Muscle of back (tissue), 3 donors: ENCODE measurements at regions not wholly inside any gene's neighbourhood (a gene's known extent, or its start where the extent isn't known, plus 50 kb on each side); places are given as distances from the start of the nearest gene placed in this dataset.
"Not testable (repeated sequence)": the region's sequence is repeated elsewhere in the genome, so short reads cannot be mapped to it uniquely, and the experiment has no call there.

Experiments
- DNase-seq, 3 donors: peaks; one replicate each; pipeline versions ENCODE4 v3.0.0 to v3.0.0-alpha.2; 2013

GRCh38 chr12:59149995-59150642 is 229.8 kb upstream of the LRIG3 start:
- peak; percentile 77 to 89 (median 80) for DNase-seq

GRCh38 chr12:59147791-59148190 is 227.5 kb upstream of the LRIG3 start:
- DNase-seq = no peak

- DNase-seq = peak; percentile 14 to 79 (median 45)
These were observed 222.0 kb upstream of the LRIG3 start for GRCh38 chr12:59142183-59142790.

- DNase-seq = no peak
These were observed 214.4 kb upstream of the LRIG3 start for GRCh38 chr12:59134750-59135149.

GRCh38 chr12:59131462-59131861 is 211.2 kb upstream of the LRIG3 start:
- no peak for DNase-seq

- peak in 2 of 3 donors; percentile 67 to 73 for DNase-seq
These were observed 202.5 kb upstream of the LRIG3 start for GRCh38 chr12:59122784-59123183.

GRCh38 chr12:59121451-59121850 is 201.1 kb upstream of the LRIG3 start:
- DNase-seq = peak; percentile 32 to 71 (median 54)

GRCh38 chr12:59119676-59120075 is 199.4 kb upstream of the LRIG3 start:
- DNase-seq = no peak

- no peak for DNase-seq
These were observed 198.1 kb upstream of the LRIG3 start for GRCh38 chr12:59118356-59118755.

GRCh38 chr12:59115995-59116394 is 195.7 kb upstream of the LRIG3 start:
- DNase-seq = no peak

GRCh38 chr12:59115526-59115925 is 195.2 kb upstream of the LRIG3 start:
- peak in 1 of 3 donors; percentile 43 for DNase-seq

GRCh38 chr12:59113831-59114615 is 193.7 kb upstream of the LRIG3 start:
- peak; percentile 81 to 93 (median 89) for DNase-seq

GRCh38 chr12:59111851-59112250 is 191.5 kb upstream of the LRIG3 start:
- DNase-seq = no peak

GRCh38 chr12:59108516-59108915 is 188.2 kb upstream of the LRIG3 start:
- DNase-seq = not testable (repeated sequence)

- DNase-seq = no peak
These were observed 180.3 kb upstream of the LRIG3 start for GRCh38 chr12:59100585-59100984.

- no peak for DNase-seq
These were observed 177.6 kb upstream of the LRIG3 start for GRCh38 chr12:59097876-59098275.

GRCh38 chr12:59096246-59096645 is 175.9 kb upstream of the LRIG3 start:
- no peak for DNase-seq

GRCh38 chr12:59093073-59093772 is 172.9 kb upstream of the LRIG3 start:
- peak in 1 of 3 donors; percentile 55 for DNase-seq

- DNase-seq = peak; percentile 71 to 91 (median 83)
These were observed 168.4 kb upstream of the LRIG3 start for GRCh38 chr12:59088673-59089072.

- DNase-seq = no peak
These were observed 167.4 kb upstream of the LRIG3 start for GRCh38 chr12:59087691-59088090.

- DNase-seq = no peak
These were observed 166.9 kb upstream of the LRIG3 start for GRCh38 chr12:59087077-59087673.

- no peak for DNase-seq
These were observed 165.8 kb upstream of the LRIG3 start for GRCh38 chr12:59086126-59086525.
